HG03460 (cell line): ENCODE measurements at regions not wholly inside any gene's neighbourhood (a gene's known extent, or its start where the extent isn't known, plus 50 kb on each side); places are given as distances from the start of the nearest gene placed in this dataset.

Experiments used
- ATAC-seq: cut with Tn5 transposase; IDR thresholded peaks from one replicate; pipeline ENCODE4 v1.9.1; 2021; ENCODE audit not compliant: unreplicated experiment

DNA sequence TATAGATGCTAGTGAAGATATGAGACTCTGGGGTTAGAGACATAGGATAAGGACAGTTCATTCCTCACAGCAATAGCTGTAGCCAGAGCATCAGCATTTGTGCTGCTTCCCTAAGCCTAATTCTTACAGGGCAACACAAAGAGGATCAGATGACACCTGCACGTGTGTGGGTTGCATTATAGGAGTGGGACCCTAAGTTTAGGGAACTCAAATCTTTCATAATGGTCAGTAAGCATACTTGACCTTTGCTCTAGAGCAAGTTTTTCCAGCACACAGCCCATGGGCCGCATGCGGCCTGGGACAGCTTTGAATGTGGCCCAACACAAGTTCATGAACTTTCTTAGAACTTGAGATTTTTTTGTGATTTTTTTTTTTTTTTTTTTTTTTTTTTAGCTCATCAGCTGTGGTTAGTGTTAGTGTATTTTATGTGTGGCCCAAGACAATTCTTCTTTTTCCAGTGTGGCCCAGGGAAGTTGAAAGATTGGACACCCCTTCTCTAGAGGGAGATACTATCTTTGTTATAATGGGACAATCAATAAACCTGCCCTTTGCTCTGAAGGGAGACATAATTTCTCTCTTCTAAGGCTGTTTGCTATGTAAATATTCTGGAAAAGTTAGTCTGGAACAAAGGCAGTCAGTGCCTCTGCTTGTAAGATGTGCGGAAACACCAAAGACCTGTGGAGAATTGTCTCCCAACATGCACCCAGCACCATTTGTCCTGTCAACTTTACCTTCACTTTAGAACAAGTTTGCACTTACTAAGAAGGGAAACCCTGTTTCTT lies 650.2 kb downstream of the ZNF674 start:
- ATAC-seq: no peak

- no peak for ATAC-seq
Observed at GRCh38 chrX:45889471-45889870, 655.8 kb downstream of the ZNF674 start.

- ATAC-seq: no peak
Observed at GRCh38 chrX:45888518-45888917, 656.7 kb downstream of the ZNF674 start.

- no peak for ATAC-seq
Observed at GRCh38 chrX:45885931-45886330, 659.3 kb downstream of the ZNF674 start.

DNA sequence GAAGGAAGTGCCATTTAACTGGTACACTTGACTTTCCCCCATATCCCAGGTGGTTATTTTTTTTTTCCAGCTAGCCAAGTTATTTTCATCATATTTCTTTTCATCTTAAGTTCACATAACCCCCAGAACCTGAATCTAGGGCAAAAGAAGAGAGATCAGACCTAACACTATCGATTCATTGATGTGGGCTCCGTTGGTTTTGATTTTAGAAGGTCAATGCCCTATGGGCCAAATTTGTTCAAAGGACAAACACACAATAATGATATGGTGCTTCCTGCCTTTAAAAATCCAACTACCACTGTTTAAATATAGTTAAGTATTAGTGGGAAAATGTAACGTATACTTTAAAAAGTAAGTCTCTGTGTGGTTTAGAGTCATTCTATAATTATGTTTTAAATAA lies 665.7 kb downstream of the ZNF674 start:
- ATAC-seq: no peak

DNA sequence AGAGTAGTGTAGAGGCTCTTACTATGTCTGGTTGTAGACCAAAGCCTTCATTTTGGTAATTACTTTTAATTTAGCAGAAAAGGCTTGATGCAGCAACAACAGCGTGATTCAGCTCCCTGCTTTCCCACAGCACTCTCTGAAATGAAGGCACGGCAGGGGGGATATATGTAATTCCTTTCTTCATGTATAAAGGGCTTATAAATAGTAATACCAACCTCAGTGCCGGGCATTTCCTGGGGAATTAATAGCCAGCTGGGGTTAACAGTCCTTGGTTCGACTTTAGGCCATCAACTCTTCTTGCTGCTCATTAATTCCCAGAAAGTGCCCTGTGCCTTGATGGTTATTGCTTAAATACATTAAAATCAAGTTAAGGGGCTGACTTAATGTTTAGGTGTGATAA lies 669.0 kb downstream of the ZNF674 start:
- ATAC-seq: no peak

- ATAC-seq: no peak
Observed at GRCh38 chrX:45873781-45874180, 671.4 kb downstream of the ZNF674 start.

- no peak for ATAC-seq
Observed at GRCh38 chrX:45872480-45872879, 671.8 kb upstream of the DIPK2B start.

GRCh38 chrX:45868425-45868824 lies 667.7 kb upstream of the DIPK2B start:
- ATAC-seq: no peak

DNA sequence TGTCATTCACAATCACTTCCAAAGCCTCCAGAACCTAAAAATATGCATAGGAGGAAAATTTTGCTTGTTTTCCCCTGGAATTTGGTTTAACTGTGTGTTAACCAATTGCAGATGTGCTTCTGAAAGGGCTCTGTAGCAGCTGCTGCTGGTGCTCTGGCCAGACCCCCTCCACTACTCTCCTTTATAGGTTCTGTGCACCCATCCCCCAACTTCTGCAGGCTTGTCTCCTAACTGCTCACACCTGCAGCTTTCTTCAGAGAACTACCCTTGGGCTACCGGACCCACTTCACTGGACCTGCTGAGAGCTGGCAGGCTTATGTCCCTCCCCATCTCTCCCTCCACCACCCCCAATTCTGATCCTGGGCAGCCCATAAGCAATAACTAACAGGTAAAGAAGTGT lies 662.1 kb upstream of the DIPK2B start:
- no peak for ATAC-seq

- no peak for ATAC-seq
Observed at GRCh38 chrX:45860450-45860849, 659.8 kb upstream of the DIPK2B start.

DNA sequence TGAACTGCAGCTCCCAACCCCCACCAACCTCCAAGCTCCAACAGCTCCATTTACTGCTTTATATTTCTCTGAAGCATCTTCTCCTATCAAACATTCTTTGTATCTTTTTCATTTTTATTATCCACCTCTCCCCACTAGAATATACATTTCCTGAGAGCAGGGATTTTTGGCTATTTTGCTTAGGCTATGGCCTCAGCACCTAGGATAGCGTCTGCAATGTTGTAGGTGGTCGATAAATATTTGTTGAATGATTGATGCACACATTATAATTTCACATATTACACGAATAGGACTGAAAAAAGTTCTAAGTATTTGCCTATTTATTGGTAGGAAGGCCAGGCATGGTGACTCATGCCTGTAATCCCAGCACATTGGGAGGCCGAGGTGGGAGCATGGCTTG lies 658.7 kb upstream of the DIPK2B start:
- ATAC-seq: no peak

GRCh38 chrX:45852884-45853283 lies 652.2 kb upstream of the DIPK2B start:
- no peak for ATAC-seq

GRCh38 chrX:45851434-45851991 lies 650.8 kb upstream of the DIPK2B start:
- ATAC-seq: no peak

DNA sequence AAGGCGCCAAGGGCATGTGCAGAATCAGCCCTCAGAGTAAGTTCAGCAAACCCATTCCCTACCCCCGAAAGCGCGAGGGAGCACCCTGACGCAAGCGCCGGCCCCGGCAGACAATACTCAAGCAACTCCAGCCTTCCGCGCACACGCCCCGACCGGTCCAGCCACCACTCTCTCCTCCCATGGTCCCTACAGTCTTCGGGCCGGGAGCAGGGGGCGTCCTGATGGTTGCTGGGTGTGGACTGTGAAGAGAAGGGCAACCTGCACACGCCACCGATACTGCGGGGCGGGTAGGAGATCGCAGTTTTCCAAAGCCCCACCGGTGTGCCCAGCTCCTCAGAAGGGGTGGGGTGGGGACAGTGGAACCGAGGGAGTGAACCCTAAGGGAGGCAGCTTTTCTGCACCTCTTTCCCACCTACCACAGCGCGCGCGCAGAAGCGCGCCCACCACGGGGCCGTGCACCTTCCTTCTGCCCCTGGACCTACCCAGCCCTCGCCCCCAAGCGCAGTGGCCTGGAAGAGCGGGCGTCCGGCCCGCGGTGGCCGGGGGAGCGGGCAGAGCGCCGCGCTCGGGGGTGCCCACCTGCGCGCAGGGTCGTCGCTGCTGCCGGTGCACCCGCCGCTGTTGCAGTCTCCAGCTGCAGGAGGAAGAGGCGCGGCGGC lies 650.2 kb upstream of the DIPK2B start:
- no peak for ATAC-seq

DNA sequence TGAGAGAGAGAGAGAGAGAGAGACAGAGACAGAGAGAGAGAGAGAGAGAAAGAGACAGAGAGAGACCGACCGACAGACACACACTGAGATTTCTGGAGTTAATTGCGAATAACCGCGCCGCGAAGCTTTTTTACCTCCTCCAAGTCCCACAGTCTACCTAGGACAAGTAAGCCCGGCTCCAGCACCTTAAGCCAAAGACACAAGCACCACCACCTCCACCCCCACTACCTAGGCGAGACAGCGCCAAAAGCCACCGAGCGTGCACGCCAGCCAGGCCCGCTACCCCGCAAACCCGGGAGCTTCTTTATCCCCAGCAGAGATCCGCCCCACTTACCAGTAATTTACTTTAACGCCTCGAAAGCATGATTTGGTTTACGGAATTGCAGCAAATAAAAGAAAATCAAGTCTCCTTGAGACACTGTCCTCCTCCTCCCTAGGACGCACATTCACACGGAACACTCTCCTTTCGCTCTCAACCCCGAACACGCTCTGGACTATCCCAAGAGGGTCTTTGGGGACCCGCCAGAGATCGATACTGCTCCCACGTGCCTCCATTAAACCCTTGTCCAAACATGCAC lies 649.6 kb upstream of the DIPK2B start:
- no peak for ATAC-seq

DNA sequence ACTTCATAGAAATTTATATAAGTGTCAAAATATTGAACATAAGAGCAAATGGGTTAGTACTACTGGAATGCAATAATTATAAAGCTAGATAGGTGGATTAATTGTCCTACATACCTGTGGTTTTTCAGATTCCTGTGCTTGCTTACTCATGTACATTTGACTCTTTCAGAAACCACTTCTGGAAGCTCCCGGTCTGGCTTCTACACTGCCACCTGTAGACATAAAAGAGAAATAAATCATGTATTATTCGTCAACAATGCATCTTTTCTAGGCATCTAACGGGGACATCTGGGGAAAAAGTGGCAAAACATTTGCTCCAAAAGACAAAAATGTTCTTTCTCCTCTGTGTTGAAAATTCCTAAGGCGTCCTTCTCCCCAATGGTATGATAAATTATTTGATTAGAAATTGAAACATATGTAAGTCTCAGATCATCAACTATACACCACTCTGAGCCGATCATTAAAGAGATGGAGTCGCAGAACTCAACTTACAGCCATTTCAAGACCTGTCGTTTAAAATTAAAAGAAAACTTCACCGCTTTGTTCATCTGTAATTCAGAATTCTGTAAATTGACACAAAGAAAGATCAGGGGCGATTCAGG lies 648.7 kb upstream of the DIPK2B start:
- no peak for ATAC-seq

DNA sequence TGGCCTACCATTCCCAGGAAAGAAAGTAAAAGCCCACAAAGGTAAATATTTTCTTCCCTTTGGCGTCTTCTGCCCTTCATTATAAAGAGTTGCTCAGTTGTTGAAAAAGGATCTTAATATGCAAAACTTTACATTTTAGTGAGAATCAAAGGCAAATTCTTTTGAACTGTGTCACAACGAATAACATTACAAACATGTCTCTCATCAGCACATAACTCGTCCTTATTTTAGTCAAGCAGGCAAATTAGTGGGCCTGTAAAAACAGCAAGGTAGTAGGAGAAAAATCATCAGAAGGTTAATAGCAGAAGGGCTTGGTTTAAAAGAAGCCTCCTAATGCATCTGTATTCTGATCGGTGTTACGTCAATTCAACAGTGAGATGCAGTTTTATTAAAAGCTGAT lies 647.3 kb upstream of the DIPK2B start:
- ATAC-seq: no peak

GRCh38 chrX:45846328-45846727 lies 645.7 kb upstream of the DIPK2B start:
- ATAC-seq: no peak

DNA sequence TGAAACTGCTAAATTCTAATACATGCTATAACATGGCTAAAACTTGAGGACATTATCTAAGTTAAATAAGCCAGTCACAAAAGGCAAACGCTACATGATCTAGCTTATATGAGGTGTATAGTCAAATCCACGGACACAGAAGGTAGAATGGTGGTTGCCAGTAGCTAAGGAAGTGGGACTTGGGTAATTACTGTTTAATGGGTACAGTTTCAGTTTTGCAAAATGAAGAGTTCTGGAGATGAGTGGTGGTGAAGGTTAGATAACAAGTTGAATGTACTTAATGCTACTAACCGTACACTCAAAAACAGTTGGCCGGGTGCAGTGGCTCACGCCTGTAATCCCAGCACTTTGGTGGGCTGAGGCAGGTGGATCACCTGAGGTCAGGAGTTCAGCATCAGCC lies 644.5 kb upstream of the DIPK2B start:
- no peak for ATAC-seq

- no peak for ATAC-seq
Observed at GRCh38 chrX:45843518-45843917, 642.8 kb upstream of the DIPK2B start.

GRCh38 chrX:45842926-45843315 lies 642.2 kb upstream of the DIPK2B start:
- ATAC-seq: no peak
